Hepatocyte (in vitro differentiated cells): ENCODE measurements at regions not wholly inside any gene's neighbourhood (a gene's known extent, or its start where the extent isn't known, plus 50 kb on each side); places are given as distances from the start of the nearest gene placed in this dataset.
A peak's percentile ranks its signal among the peaks of the same experiment; 100 is the strongest.
"Not testable (repeated sequence)": the region's sequence is repeated elsewhere in the genome, so short reads cannot be mapped to it uniquely, and the experiment has no call there.

ENCODE experiments used
- DNase-seq: peaks from one replicate; pipeline ENCODE4 v3.0.0-alpha.2; 2016; ENCODE audit warnings: low spot score
- H2AFZ ChIP-seq: fragments of 200-600 bp; sonication (generic); 2 replicates; pipeline ENCODE4 v1.6.0; 2016; ENCODE audit warnings: antibody characterized with exemption, mild to moderate bottlenecking
- H3K27ac ChIP-seq: fragments of 200-600 bp; sonication (generic); 2 replicates; pipeline ENCODE4 v1.5.1; 2016; ENCODE audit warnings: mild to moderate bottlenecking
- H3K27me3 ChIP-seq: fragments of 200-600 bp; sonication (generic); 2 replicates; pipeline ENCODE4 v1.6.1; 2016
- H3K36me3 ChIP-seq: fragments of 200-600 bp; sonication (generic); replicated peaks from 2 replicates; pipeline ENCODE4 v1.5.1; 2016; ENCODE audit warnings: low read depth; ENCODE audit not compliant: insufficient read depth
- H3K4me1 ChIP-seq: fragments of 200-600 bp; sonication (generic); 2 replicates; pipeline ENCODE4 v1.5.1; 2016; ENCODE audit warnings: mild to moderate bottlenecking, moderate library complexity; ENCODE audit not compliant: insufficient read depth
- H3K4me2 ChIP-seq: fragments of 200-600 bp; sonication (generic); 2 replicates; pipeline ENCODE4 v1.6.0; 2016
- H3K4me3 ChIP-seq: fragments of 200-600 bp; sonication (generic); 2 replicates; pipeline ENCODE4 v1.5.1; 2016; ENCODE audit warnings: mild to moderate bottlenecking
- H3K79me2 ChIP-seq: fragments of 200-600 bp; sonication (generic); 2 replicates; pipeline ENCODE4 v1.6.0; 2017; ENCODE audit warnings: mild to moderate bottlenecking
- H3K9me2 ChIP-seq: fragments of 200-600 bp; sonication (generic); replicated peaks from 2 replicates; pipeline ENCODE4 v1.6.0; 2017; ENCODE audit warnings: mild to moderate bottlenecking; ENCODE audit not compliant: insufficient read depth
- H3K9me3 ChIP-seq: fragments of 200-600 bp; sonication (generic); 2 replicates; pipeline ENCODE4 v1.5.1; 2016; ENCODE audit warnings: low read depth, mild to moderate bottlenecking
- H4K20me1 ChIP-seq: fragments of 200-600 bp; sonication (generic); 2 replicates; pipeline ENCODE4 v1.6.0; 2016; ENCODE audit warnings: mild to moderate bottlenecking; ENCODE audit not compliant: insufficient read depth, poor library complexity, severe bottlenecking
- CTCF ChIP-seq: fragments of 200-600 bp; sonication (generic); IDR thresholded peaks from 2 replicates; pipeline ENCODE4 v1.5.1; 2016; ENCODE audit warnings: antibody characterized with exemption, mild to moderate bottlenecking; ENCODE audit not compliant: poor library complexity
- EZH2 ChIP-seq: fragments of 200-600 bp; sonication (generic); IDR thresholded peaks from 2 replicates; pipeline ENCODE4 v1.6.1; 2016; ENCODE audit warnings: antibody characterized with exemption, mild to moderate bottlenecking, borderline replicate concordance
- EZH2phosphoT487 ChIP-seq: fragments of 200-600 bp; sonication (generic); IDR thresholded peaks from one replicate; pipeline ENCODE4 v1.6.1; 2018; ENCODE audit warnings: antibody characterized with exemption, mild to moderate bottlenecking, low read depth, moderate library complexity; ENCODE audit not compliant: unreplicated experiment, severe bottlenecking
- WGBS: methylation state at CpG from one replicate; pipeline ENCODE4 v1.1.6; 2016; ENCODE audit warnings: low lambda C conversion rate; ENCODE audit errors: missing lambda C conversion rate; 5-methylcytosine and 5-hydroxymethylcytosine counted together

GRCh38 chr6:27544612-27545260 lies 71.8 kb upstream of the ZNF184 start:
- peak overlapping the region; percentile 67 for H3K4me3 ChIP-seq
- H3K4me2 ChIP-seq, result peak overlapping the region; percentile 85
- H3K27ac ChIP-seq, result peak overlapping the region; percentile 20
- no peaks in the 10 kb centered on the region for H3K9me2 ChIP-seq
- no peaks in the 10 kb centered on the region for H3K36me3 ChIP-seq
- H2AFZ ChIP-seq, result peak overlapping the region; percentile 72
- no peaks in the 10 kb centered on the region for H3K79me2 ChIP-seq
- TF ChIP-seq EZH2phosphoT487, result no peak
- peak; percentile 56 for TF ChIP-seq EZH2
- 7% methylated on average over 20 of the region's 20 CpGs for WGBS
- peaks cover 58% of the 10 kb centered on the region for H3K27me3 ChIP-seq
- no peak for DNase-seq
- H3K9me3 ChIP-seq, result no peaks in the 10 kb centered on the region
- no peaks in the 10 kb centered on the region for H3K4me1 ChIP-seq
- no peaks in the 10 kb centered on the region for H4K20me1 ChIP-seq

DNA sequence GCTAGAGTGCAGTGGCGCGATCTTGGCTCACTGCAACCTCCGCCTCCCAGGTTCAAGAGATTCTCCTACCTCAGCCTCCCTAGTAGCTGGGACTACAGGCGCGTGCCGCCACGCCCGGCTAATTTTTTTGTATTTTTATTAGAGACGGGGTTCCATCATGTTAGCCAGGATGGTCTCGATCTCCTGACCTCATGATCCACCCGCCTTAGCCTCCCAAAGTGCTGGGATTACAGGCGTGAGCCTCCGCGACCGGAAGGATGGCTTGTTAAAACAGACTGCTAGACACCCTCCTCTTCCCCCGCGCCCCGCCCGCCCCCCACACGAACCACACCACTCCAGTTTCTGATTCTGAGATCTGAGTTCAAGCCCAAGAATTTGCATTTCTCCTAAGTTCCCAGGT lies 71.2 kb upstream of the ZNF184 start:
- Histone ChIP-seq H3K27me3 (peaks cover 61% of the 10 kb centered on the region), H2AFZ (peak overlapping the region; percentile 72), H3K4me2 (peak overlapping the region; percentile 85)
- not testable (repeated sequence) for H3K9me3 ChIP-seq, H3K4me1 ChIP-seq, H3K79me2 ChIP-seq, H3K9me2 ChIP-seq, H3K36me3 ChIP-seq, H3K27ac ChIP-seq, H4K20me1 ChIP-seq, DNase-seq, H3K4me3 ChIP-seq
- WGBS, result 26% methylated on average over 20 of the region's 20 CpGs

- Histone ChIP-seq H3K27ac (no peak overlapping the region), H2AFZ (no peak overlapping the region), H3K4me1 (no peaks in the 10 kb centered on the region), H3K9me3 (no peaks in the 10 kb centered on the region), H3K9me2 (no peaks in the 10 kb centered on the region), H3K79me2 (no peaks in the 10 kb centered on the region), H3K27me3 (peaks cover 57% of the 10 kb centered on the region), H3K36me3 (no peaks in the 10 kb centered on the region), H3K4me3 (no peak overlapping the region), H3K4me2 (no peak overlapping the region), H4K20me1 (no peaks in the 10 kb centered on the region)
- 96% methylated on average over 2 of the region's 2 CpGs for WGBS
- no peak for DNase-seq
- TF ChIP-seq EZH2 (no peak), CTCF (no peak), EZH2phosphoT487 (no peak)
Measured at GRCh38 chr6:27542485-27542884, 69.6 kb upstream of the ZNF184 start.

DNA sequence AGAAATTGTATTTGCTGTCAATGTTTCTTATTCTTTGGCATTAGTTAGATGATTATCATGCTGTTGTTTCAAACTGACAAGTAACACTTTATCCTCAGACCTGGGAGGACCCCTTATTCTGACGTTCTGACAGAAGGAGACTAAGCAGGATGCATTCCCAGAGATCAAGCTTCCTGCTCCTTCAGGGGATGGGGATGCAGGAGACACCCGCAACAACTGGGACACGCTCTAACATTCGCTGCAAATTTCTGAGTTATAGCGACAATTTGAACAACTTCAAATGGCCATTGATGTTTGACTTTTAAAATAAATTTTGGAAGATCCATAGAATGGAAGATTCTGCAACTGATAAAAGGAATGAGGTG lies 69.0 kb upstream of the ZNF184 start:
- H3K9me3 ChIP-seq, result no peaks in the 10 kb centered on the region
- no peaks in the 10 kb centered on the region for H3K4me1 ChIP-seq
- no peak overlapping the region for H3K4me2 ChIP-seq
- H3K27me3 ChIP-seq, result peaks cover 57% of the 10 kb centered on the region
- H3K4me3 ChIP-seq, result no peak overlapping the region
- H3K9me2 ChIP-seq, result no peaks in the 10 kb centered on the region
- no peak overlapping the region for H3K27ac ChIP-seq
- no peaks in the 10 kb centered on the region for H4K20me1 ChIP-seq
- no peak for DNase-seq
- no peaks in the 10 kb centered on the region for H3K36me3 ChIP-seq
- H3K79me2 ChIP-seq, result no peaks in the 10 kb centered on the region
- 31% methylated on average over 5 of the region's 5 CpGs for WGBS
- TF ChIP-seq EZH2, result no peak
- no peak for TF ChIP-seq CTCF
- TF ChIP-seq EZH2phosphoT487, result no peak
- no peak overlapping the region for H2AFZ ChIP-seq
